Ovary (tissue), 3 donors: ENCODE measurements at regions not wholly inside any gene's neighbourhood (a gene's known extent, or its start where the extent isn't known, plus 50 kb on each side); places are given as distances from the start of the nearest gene placed in this dataset.

Experiments used
- CTCF ChIP-seq, 3 donors: fragments of 450-650 bp in 2 of 3; fragments of 200-600 bp in 1 of 3; IDR thresholded peaks; one replicate each; pipeline versions ENCODE4 v1.5.1 to v1.8.0; 2016 to 2022; ENCODE audit warnings: antibody characterized with exemption in 3 of 3, mild to moderate bottlenecking in 1 of 3
- EP300 ChIP-seq: sonication (generic); formaldehyde crosslinking; IDR thresholded peaks from one replicate; pipeline ENCODE4 v1.6.1; 2017; ENCODE audit warnings: antibody characterized with exemption
- POLR2A ChIP-seq: fragments of 450-650 bp; IDR thresholded peaks from one replicate; pipeline ENCODE4 v1.6.1; 2017; ENCODE audit warnings: antibody characterized with exemption, mild to moderate bottlenecking, moderate library complexity
- donor health status: DM: no; HTN: no; CAD: no.

GRCh38 chr5:125583321-125584139 is 837.1 kb upstream of the ZNF608 start:
- TF ChIP-seq POLR2A: no peak
- no peak for TF ChIP-seq CTCF (IDR thresholded peaks at IDR 0.05)
- no peak for TF ChIP-seq EP300
